Dendritic cell treated with granulocyte-macrophage colony-stimulating factor and Interleukin-4, amounts not matched to agents 40 ng/mL and 50 ng/mL, for 4 days (primary cell): ENCODE measurements at regions not wholly inside any gene's neighbourhood (a gene's known extent, or its start where the extent isn't known, plus 50 kb on each side); places are given as distances from the start of the nearest gene placed in this dataset.

Experiments
- H3K27ac Mint-ChIP-seq: one replicate; pipeline ENCODE4 v1.8.0; 2022; ENCODE audit warnings: mild to moderate bottlenecking, mixed read lengths
- H3K27me3 Mint-ChIP-seq: one replicate; pipeline ENCODE4 v1.8.0; 2022; ENCODE audit warnings: mild to moderate bottlenecking, mixed read lengths
- H3K36me3 Mint-ChIP-seq: one replicate; pipeline ENCODE4 v1.8.0; 2022; ENCODE audit warnings: low read depth, mixed read lengths
- H3K4me1 Mint-ChIP-seq: one replicate; pipeline ENCODE4 v1.8.0; 2022; ENCODE audit warnings: low read depth, mixed read lengths
- H3K4me3 Mint-ChIP-seq: one replicate; pipeline ENCODE4 v1.8.0; 2022; ENCODE audit warnings: mild to moderate bottlenecking, moderate library complexity, mixed read lengths
- H3K9me3 Mint-ChIP-seq: one replicate; pipeline ENCODE4 v1.8.0; 2022; ENCODE audit warnings: mixed read lengths
- intact Hi-C: fragments of 100-400 bp; cut with micrococcal nuclease; formaldehyde crosslinking; loops from one replicate; pipeline ENCODE4 v1.15.0; 2022

DNA sequence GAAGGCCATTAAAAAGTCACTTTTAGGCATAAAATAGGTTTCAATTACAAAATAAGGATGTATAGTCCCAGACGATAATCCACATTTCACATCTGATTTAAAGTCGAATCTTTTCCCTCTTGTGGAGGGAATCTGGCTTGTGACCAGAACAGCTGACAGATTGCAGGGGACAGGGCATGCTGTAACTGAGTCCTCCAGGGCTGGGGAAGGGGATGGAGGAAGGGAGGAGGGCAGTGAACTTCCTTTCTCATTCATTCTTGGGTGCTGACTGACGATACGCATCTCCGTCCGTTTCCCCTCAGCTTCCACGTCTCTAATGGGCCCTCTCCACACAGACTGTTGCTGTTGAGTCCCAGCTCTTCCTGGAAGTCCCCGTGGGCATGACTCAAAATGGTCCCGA lies 108.1 kb upstream of the CSF3R start:
- H3K27me3 Mint-ChIP-seq, result peaks cover 42% of the 10 kb centered on the region
- H3K36me3 Mint-ChIP-seq, result no peaks in the 10 kb centered on the region
- no peaks in the 10 kb centered on the region for H3K9me3 Mint-ChIP-seq
- H3K27ac Mint-ChIP-seq, result no peak overlapping the region
- intact Hi-C loops, result no loop called here
- H3K4me1 Mint-ChIP-seq, result no peaks in the 10 kb centered on the region
- H3K4me3 Mint-ChIP-seq, result no peak overlapping the region

DNA sequence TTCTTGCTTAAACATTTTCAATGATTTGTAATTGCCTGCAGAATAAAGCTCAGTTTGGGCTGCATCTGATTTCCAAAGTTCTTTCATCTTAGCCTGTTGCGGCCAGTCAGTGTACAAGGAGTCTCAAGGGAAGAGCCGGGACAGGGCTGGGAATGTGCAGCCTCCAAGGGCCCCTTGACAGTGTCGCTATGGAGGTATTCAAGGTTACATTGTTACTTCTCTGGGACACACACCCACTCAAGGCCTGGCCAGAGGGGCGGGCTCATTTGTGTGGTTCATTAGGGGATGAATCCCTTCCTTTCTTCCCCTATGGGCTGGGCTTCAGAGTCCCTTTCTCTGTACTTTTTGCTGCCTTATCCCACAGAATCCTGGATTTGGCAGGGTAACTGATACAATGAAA lies 107.6 kb upstream of the CSF3R start:
- no peaks in the 10 kb centered on the region for H3K4me1 Mint-ChIP-seq
- H3K36me3 Mint-ChIP-seq, result no peaks in the 10 kb centered on the region
- intact Hi-C loops, result no loop called here
- H3K27ac Mint-ChIP-seq, result no peak overlapping the region
- peaks cover 43% of the 10 kb centered on the region for H3K27me3 Mint-ChIP-seq
- H3K9me3 Mint-ChIP-seq, result no peaks in the 10 kb centered on the region
- no peak overlapping the region for H3K4me3 Mint-ChIP-seq

DNA sequence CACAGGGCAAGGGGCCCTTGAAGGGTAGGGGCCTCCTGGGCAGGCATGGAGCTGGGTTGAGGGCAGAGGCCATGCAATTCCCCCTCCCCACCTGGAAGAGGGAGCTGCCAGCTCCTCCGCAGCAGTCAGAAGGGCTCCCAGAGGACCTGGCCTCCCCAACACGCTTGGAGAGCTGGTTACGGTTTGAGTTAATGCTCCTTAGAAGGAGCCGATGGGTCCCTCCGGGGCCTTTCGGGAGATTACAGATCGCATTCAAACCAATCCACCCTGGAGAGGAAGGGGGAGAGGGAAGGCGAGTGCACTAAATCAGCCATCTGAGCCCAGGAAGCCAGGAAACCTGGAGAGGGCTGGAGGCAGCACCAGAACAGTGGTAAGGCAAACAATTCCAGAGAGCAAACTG lies 106.3 kb upstream of the CSF3R start:
- Mint-ChIP-seq H3K4me3 (no peak overlapping the region), H3K9me3 (no peaks in the 10 kb centered on the region), H3K4me1 (no peaks in the 10 kb centered on the region), H3K27ac (no peak overlapping the region), H3K27me3 (peaks cover 41% of the 10 kb centered on the region), H3K36me3 (no peaks in the 10 kb centered on the region)
- intact Hi-C loops, result no loop called here

DNA sequence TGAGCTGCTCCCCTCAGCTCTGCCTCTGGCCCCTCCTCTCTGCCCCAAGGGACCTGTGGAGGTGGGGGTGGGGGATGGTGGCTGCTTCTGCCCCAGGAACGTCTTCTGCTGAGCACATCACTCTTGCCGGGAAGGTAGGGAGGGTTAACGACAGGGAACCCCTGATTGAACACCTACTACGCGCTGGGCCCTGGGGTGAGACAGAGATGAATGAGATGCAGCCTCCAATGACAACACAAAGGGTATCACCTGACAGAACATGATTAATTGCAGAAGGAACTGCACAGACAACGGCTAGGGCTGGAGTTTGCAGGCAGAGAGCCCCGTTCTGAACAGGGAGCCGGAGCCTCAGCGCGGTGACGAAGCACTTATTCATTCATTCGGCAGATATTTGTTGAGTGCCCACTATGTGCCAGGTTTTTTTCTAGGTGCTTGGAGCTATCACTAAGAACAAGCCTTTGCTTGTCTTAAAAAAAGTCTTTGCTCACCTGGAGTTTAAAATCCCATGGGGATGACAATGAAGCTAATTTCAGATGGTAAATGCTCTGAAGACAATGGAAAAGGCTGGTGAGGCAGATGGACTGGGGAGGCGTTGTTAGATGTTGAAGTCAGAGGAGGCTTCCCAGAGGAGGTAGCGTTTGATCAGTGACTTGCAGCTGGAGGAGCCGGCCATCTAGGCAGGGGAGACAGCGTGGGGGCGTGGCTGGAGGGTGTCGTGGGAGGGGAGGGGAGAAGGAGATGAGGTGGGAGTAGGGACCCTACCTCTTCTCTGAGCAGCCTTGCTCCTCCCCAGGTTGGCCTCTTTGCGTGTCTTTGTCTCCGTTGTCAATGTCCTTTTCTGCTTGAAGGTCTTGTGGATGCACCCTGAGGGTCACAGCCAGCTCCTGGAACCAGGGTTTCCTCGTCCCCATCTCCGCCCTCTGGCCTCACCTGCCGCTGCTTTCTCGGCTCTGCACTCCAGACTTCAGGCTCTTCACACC lies 103.1 kb upstream of the CSF3R start:
- H3K4me3 Mint-ChIP-seq, result no peak overlapping the region
- H3K4me1 Mint-ChIP-seq, result no peaks in the 10 kb centered on the region
- intact Hi-C loops, result no loop called here
- peaks cover 40% of the 10 kb centered on the region for H3K27me3 Mint-ChIP-seq
- no peaks in the 10 kb centered on the region for H3K9me3 Mint-ChIP-seq
- no peaks in the 10 kb centered on the region for H3K36me3 Mint-ChIP-seq
- H3K27ac Mint-ChIP-seq, result no peak overlapping the region

DNA sequence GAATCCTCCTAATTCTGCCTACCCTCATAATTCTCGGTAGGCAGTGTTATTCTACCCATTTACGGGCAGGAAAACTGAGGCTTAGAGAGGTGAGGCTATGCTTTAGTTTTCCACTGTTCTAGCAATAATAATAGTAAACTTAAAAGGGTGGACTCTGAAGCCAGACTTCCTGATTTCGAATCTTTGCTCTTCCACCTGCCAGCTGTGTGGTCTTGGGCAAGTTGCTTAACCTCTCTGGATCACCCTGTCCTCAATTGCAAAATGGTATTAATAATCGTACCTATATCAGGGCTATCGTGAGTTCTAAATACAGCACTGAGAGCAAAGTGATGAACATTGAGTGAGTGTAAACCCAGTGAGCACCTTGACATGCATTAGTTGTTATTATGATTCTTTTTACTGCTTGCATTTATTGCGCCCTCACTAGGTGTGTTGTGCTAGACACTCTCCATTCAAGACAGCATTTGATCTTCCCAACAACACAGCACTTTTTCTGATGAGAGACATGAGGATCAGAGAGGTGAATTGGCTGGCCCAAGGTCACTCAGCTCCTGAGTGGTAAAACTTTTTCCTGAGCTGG lies 102.3 kb upstream of the CSF3R start:
- H3K4me1 Mint-ChIP-seq, result no peaks in the 10 kb centered on the region
- intact Hi-C loops, result no loop called here
- H3K9me3 Mint-ChIP-seq, result no peaks in the 10 kb centered on the region
- H3K4me3 Mint-ChIP-seq, result no peak overlapping the region
- H3K36me3 Mint-ChIP-seq, result no peaks in the 10 kb centered on the region
- H3K27ac Mint-ChIP-seq, result no peak overlapping the region
- peaks cover 38% of the 10 kb centered on the region for H3K27me3 Mint-ChIP-seq

DNA sequence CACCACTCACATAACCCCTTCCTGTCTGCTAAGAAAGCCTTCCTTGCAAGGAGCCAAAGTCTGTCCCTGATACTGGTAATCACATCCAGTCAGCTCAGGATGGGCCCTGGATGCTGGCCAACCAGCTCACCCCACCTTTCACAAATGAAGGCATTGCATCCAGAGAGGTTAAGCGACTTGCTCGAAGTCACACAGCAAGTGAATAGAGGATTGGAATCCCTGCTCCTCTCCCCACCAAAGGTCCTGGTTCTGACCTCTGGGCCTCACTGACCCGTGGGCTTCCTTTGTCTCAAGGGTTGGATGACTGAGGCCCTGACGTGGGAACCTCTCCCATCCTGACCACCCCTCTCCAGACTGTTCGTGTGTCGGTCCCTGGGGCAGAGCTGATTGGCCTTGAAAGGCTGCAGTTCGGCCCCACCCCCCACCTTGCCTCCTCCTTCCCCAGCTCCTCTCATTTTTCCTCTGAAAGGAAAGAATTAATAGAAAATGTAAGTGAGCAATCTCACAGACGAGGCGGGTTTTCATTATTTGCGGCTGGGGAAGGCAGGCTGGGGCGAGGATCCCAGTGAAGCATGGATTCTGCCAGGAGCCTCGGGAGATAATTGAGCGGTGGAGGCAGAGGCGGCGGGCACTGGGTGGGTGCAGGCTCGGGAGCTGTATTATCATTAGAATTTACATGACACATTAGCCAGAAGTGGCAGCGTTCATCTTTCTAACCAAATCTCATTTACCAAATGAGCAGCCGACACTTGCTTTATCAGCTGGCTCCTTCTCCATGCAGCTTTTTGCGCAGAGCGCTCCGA lies 101.5 kb upstream of the CSF3R start:
- Mint-ChIP-seq H3K27me3 (peaks cover 38% of the 10 kb centered on the region), H3K36me3 (no peaks in the 10 kb centered on the region), H3K9me3 (no peaks in the 10 kb centered on the region), H3K4me3 (no peak overlapping the region), H3K4me1 (no peaks in the 10 kb centered on the region), H3K27ac (no peak overlapping the region)
- intact Hi-C loops, result no loop called here

DNA sequence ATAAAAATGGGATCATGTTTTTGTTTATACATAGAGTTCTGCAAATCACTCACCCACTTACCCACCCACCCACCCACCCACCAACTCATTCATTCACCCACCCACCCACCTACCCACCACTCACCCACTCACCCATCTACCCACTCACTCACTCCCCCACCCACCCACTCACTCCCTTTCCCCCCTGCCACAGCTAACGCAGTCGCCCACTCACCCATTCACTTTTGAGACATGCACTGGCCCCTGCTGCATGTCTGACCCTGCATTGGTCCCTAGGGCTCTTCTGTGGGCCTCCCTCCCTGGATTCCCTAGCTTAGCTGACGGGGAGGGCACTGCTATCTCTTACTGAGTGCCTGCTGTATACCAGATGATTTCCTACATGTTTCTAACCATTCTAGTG lies 100.4 kb upstream of the CSF3R start:
- Mint-ChIP-seq H3K27ac (no peak overlapping the region), H3K4me3 (no peak overlapping the region), H3K27me3 (peaks cover 37% of the 10 kb centered on the region), H3K36me3 (no peaks in the 10 kb centered on the region), H3K4me1 (no peaks in the 10 kb centered on the region), H3K9me3 (no peaks in the 10 kb centered on the region)
- intact Hi-C loops, result no loop called here

DNA sequence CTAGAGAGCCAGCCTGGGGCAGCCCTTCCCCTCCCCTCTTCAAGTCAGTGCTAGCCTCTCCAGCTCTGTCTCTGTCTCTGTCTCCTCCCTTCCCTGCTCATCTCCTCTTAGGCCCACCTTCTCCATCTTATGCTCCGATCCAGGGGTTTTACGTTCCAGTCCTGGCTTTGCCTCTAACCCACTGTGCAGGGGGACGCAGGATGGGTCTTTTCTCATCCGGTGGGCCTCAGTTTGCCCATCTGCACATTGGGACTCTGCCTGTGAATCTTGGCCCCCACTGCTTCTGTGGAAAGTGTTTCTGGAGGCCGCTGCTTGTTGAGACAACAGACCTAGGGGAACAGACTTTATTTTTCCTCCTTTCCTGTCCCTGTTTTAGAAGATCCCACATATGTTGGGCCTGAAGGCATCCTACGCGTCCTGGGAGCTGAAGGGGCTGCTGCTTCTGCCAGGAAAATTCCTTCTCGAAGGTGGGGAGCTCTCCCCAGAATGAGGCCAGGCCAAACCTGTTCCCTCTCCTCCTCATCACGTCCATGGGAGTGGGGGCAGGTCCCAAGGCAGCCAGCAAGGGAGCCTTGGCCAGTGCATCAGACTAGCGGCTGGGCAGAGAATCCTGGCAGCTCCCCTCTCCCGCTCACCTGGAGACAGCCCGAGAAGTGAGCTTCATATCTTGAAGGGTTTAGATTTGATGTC lies 99.5 kb upstream of the CSF3R start:
- H3K9me3 Mint-ChIP-seq, result no peaks in the 10 kb centered on the region
- H3K36me3 Mint-ChIP-seq, result no peaks in the 10 kb centered on the region
- no peak overlapping the region for H3K4me3 Mint-ChIP-seq
- intact Hi-C loops, result no loop called here
- peaks cover 33% of the 10 kb centered on the region for H3K27me3 Mint-ChIP-seq
- no peaks in the 10 kb centered on the region for H3K4me1 Mint-ChIP-seq
- no peak overlapping the region for H3K27ac Mint-ChIP-seq

DNA sequence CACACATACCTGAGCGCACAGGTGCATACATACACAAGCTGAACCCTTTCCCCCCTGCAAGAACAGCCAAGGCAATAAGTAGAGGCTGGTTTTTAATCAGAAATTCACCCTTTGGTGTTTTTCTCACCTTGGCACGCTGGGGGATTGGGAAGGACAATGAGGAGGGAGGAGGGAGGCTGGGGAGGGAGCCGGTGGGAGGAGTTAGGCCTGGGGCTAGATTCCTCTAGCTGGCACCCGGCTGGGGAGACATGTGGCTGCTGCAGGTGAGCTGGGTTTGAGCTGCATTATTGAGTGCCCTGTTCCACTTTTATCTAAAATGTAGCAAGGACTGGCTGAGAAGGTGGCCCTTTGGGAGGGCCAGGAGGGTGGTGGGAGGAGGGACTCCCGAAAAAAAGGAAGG lies 97.8 kb upstream of the CSF3R start:
- H3K27ac Mint-ChIP-seq, result no peak overlapping the region
- H3K4me1 Mint-ChIP-seq, result no peaks in the 10 kb centered on the region
- intact Hi-C loops, result no loop called here
- no peaks in the 10 kb centered on the region for H3K9me3 Mint-ChIP-seq
- peaks cover 18% of the 10 kb centered on the region for H3K27me3 Mint-ChIP-seq
- H3K36me3 Mint-ChIP-seq, result no peaks in the 10 kb centered on the region
- H3K4me3 Mint-ChIP-seq, result no peak overlapping the region

DNA sequence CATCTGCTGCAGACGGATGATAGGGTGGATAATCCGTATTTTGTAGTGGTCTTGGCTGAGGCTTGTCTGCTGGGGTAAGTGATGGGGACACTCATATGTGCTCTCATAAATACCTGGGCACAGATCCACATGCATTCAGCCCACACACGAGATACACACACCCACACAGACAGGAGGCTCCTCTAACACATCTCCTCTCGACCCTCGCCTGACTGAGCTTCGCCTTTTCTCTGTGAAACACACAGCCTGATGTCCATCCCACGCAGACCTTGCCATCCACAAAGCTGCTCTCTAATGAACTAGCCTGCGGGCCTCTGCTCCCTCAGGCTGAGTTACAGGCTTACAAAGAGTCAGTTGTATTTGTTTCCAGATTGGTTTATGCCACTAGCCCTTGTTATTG lies 96.3 kb upstream of the CSF3R start:
- H3K9me3 Mint-ChIP-seq, result no peaks in the 10 kb centered on the region
- intact Hi-C loops, result loop anchor here (5.0 kb wide), 1 partner anchor 743 kb away; no protein-coding TSS in a partner anchor

DNA sequence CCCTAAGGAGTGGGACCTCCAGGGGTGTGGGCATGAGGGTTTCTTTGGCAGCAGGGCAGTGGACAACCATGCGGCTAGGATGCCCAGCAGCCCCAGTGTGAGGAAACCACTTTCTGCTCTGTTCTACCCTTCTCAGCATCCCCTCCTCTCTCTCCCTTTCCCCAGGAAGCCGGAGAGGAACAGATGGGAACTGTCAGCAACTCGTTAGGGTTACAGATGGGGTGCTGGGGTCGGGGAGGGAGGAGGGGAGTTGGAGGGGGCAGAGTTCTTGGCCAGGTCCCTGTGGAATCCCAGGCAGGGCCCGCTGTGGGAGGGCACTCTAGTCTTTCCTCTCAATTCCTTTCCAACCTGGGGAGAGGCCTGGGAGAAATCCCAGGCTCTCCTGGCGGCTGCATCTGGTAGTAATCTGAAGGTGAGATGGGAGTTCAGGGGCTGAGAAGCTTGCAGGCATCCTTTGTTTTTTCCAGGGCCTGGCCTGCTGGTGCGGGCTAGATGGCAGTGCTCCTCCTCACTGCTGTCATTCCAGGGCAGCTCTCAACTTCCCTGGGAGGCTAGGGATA lies 93.9 kb upstream of the CSF3R start:
- Mint-ChIP-seq H3K4me1 (no peaks in the 10 kb centered on the region), H3K27ac (no peak overlapping the region), H3K9me3 (no peaks in the 10 kb centered on the region), H3K4me3 (no peak overlapping the region), H3K27me3 (peaks cover 26% of the 10 kb centered on the region), H3K36me3 (no peaks in the 10 kb centered on the region)
- intact Hi-C loops, result loop anchor here (5.0 kb wide), 1 partner anchor 746 kb away; no protein-coding TSS in a partner anchor

More for the DNA sequence above, 96.3 kb upstream of the CSF3R start:
- Mint-ChIP-seq H3K4me3 (no peak overlapping the region), H3K4me1 (no peaks in the 10 kb centered on the region), H3K36me3 (no peaks in the 10 kb centered on the region), H3K27me3 (peaks cover 16% of the 10 kb centered on the region), H3K27ac (no peak overlapping the region)

DNA sequence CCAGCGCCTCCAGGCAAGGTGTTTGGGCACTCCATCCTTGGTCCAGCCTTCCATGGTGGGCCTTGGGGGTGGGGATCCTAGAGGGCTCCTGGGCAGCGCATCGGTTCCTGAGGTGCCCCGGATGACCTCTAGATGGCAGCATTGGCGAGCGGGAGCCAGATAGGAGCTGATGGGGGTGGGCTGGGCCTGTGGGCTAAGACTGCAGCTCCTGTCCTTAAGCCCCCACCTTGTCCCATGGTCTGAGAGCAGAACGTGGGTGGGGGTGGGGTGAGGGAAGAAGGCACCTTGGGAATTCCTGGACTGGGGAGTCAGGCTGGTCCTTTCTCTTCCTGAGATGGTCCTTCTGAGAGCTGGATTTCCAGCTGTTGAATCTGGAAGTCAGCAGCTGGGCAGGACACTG lies 93.4 kb upstream of the CSF3R start:
- no peaks in the 10 kb centered on the region for H3K9me3 Mint-ChIP-seq
- H3K4me3 Mint-ChIP-seq, result no peak overlapping the region
- no peaks in the 10 kb centered on the region for H3K4me1 Mint-ChIP-seq
- H3K27ac Mint-ChIP-seq, result no peak overlapping the region
- peaks cover 28% of the 10 kb centered on the region for H3K27me3 Mint-ChIP-seq
- intact Hi-C loops, result loop anchor here (5.0 kb wide), 1 partner anchor 746 kb away; no protein-coding TSS in a partner anchor
- no peaks in the 10 kb centered on the region for H3K36me3 Mint-ChIP-seq

DNA sequence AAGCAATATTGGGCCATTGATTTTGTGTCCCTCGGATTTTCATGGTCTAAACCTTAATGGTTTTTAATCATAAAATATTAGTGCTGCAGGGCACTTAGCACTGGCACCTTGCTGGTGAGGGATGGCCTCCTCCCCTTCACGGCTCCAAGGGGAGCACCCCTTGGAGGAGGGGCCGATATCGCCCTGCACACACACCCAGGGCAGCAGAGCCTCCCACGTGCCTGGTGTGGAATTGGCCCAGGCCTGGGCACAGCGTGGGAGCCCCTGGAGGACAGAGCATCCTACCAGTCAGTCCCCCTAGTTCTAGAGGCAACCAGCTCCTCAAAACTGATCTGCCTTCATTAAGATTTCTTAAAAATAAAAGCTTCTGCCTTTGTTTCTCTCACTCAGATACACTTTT lies 90.7 kb upstream of the CSF3R start:
- H3K4me1 Mint-ChIP-seq, result no peaks in the 10 kb centered on the region
- no peak overlapping the region for H3K27ac Mint-ChIP-seq
- peaks cover 28% of the 10 kb centered on the region for H3K27me3 Mint-ChIP-seq
- no peaks in the 10 kb centered on the region for H3K36me3 Mint-ChIP-seq
- intact Hi-C loops, result no loop called here
- no peak overlapping the region for H3K4me3 Mint-ChIP-seq
- no peaks in the 10 kb centered on the region for H3K9me3 Mint-ChIP-seq
